Neural cell (in vitro differentiated cells): ENCODE measurements at regions not wholly inside any gene's neighbourhood (a gene's known extent, or its start where the extent isn't known, plus 50 kb on each side); places are given as distances from the start of the nearest gene placed in this dataset.

Source experiments
- H2AFZ ChIP-seq: fragments of 200-600, 300-800 bp; sonication (generic), shearing (Covaris generic); 2 replicates; pipeline ENCODE4 v1.6.0; 2014; ENCODE audit warnings: low read depth, mild to moderate bottlenecking, antibody characterized with exemption, low read length, moderate library complexity
- H3F3A ChIP-seq: fragments of 200-600 bp; shearing (Covaris generic); 2 replicates; pipeline ENCODE4 v1.6.1; 2016; ENCODE audit warnings: mild to moderate bottlenecking, moderate library complexity, mixed read lengths, antibody characterized with exemption, low read length; ENCODE audit not compliant: insufficient read depth, poor library complexity, severe bottlenecking
- H3K27ac ChIP-seq: fragments of 200-600, 300-800 bp; sonication (generic), shearing (Covaris generic); 2 replicates; pipeline ENCODE4 v1.5.1; 2014; ENCODE audit warnings: mild to moderate bottlenecking, low read length, moderate library complexity
- H3K27me3 ChIP-seq: fragments of 300-800, 200-600 bp; sonication (generic), shearing (Covaris generic); 2 replicates; pipeline ENCODE4 v1.6.0; 2014; ENCODE audit warnings: mild to moderate bottlenecking, low read depth, low read length, moderate library complexity; ENCODE audit not compliant: insufficient read depth
- H3K36me3 ChIP-seq: fragments of 300-800, 200-600 bp; sonication (generic), shearing (Covaris generic); 2 replicates; pipeline ENCODE4 v1.5.1; 2014; ENCODE audit warnings: mild to moderate bottlenecking, antibody characterized with exemption, low read length, moderate library complexity; ENCODE audit not compliant: insufficient read depth
- H3K4me2 ChIP-seq: fragments of 300-800, 200-600 bp; sonication (generic), shearing (Covaris generic); 2 replicates; pipeline ENCODE4 v1.6.0; 2014; ENCODE audit warnings: mild to moderate bottlenecking, low read length
- H3K4me3 ChIP-seq: fragments of 300-800, 200-600 bp; sonication (generic), shearing (Covaris generic); 2 replicates; pipeline ENCODE4 v1.5.1; 2014; ENCODE audit warnings: mild to moderate bottlenecking, low read length, moderate library complexity
- H3K79me2 ChIP-seq: fragments of 200-600 bp; shearing (Covaris generic); replicated peaks from 2 replicates; pipeline ENCODE4 v1.6.0; 2014; ENCODE audit warnings: mild to moderate bottlenecking, low read length, moderate library complexity; ENCODE audit not compliant: insufficient read depth
- H3K9ac ChIP-seq: fragments of 300-800, 200-600 bp; sonication (generic), shearing (Covaris generic); 2 replicates; pipeline ENCODE4 v1.6.1; 2016; ENCODE audit warnings: mild to moderate bottlenecking, low read length, mixed read lengths
- H3K9me2 ChIP-seq: fragments of 200-600 bp; shearing (Covaris generic); 2 replicates; pipeline ENCODE4 v1.6.1; 2016; ENCODE audit warnings: mild to moderate bottlenecking, low read length, mixed read lengths; ENCODE audit not compliant: insufficient read depth
- H3K9me3 ChIP-seq: fragments of 200-600, 300-800 bp; sonication (generic), shearing (Covaris generic); 2 replicates; pipeline ENCODE4 v1.6.1; 2016; ENCODE audit warnings: mild to moderate bottlenecking, mixed run types, low read length, moderate library complexity, mixed read lengths
- H4K20me1 ChIP-seq: fragments of 200-600 bp; shearing (Covaris generic); 2 replicates; pipeline ENCODE4 v1.6.1; 2016; ENCODE audit warnings: mild to moderate bottlenecking, mixed run types; ENCODE audit not compliant: insufficient read depth
- EP300 ChIP-seq: fragments of 450-650 bp; conservative IDR thresholded peaks from 2 replicates; pipeline ENCODE4 v1.6.1; 2014; ENCODE audit warnings: antibody characterized with exemption, mild to moderate bottlenecking, moderate library complexity; ENCODE audit not compliant: poor library complexity, severe bottlenecking
- EZH2 ChIP-seq: fragments of 200-600, 300-800 bp; shearing (Covaris generic), sonication (generic); IDR thresholded peaks from 2 replicates; pipeline ENCODE4 v1.6.1; 2014; ENCODE audit warnings: antibody characterized with exemption, low read length, borderline replicate concordance, mild to moderate bottlenecking; ENCODE audit not compliant: insufficient read depth, poor library complexity, severe bottlenecking
- MXI1 ChIP-seq: fragments of 450-650 bp; conservative IDR thresholded peaks from 2 replicates; pipeline ENCODE4 v1.6.1; 2014; ENCODE audit warnings: antibody characterized with exemption, mild to moderate bottlenecking; ENCODE audit not compliant: poor library complexity, severe bottlenecking
- POLR2AphosphoS5 ChIP-seq: IDR thresholded peaks from 2 replicates; pipeline ENCODE4 v1.6.1; 2012
- RAD21 ChIP-seq: fragments of 450-650 bp; conservative IDR thresholded peaks from 2 replicates; pipeline ENCODE4 v1.6.1; 2014; ENCODE audit warnings: antibody characterized with exemption, mild to moderate bottlenecking, moderate library complexity
- SMC3 ChIP-seq: fragments of 450-650 bp; conservative IDR thresholded peaks from 2 replicates; pipeline ENCODE4 v1.6.1; 2014; ENCODE audit warnings: antibody characterized with exemption, mild to moderate bottlenecking, moderate library complexity; ENCODE audit not compliant: poor library complexity
- TAF1 ChIP-seq: IDR thresholded peaks from 2 replicates; pipeline ENCODE4 v1.6.1; 2012; ENCODE audit warnings: low read depth
- TF ChIP-seq, protein P1 (sequence below): IDR thresholded peaks from 2 replicates; pipeline ENCODE4 v1.6.1; 2012; ENCODE audit warnings: borderline replicate concordance
- TF ChIP-seq, protein P2 (sequence below): fragments of 450-650 bp; IDR thresholded peaks from 2 replicates; pipeline ENCODE4 v1.5.1; 2014; ENCODE audit warnings: antibody characterized with exemption, mild to moderate bottlenecking, moderate library complexity; ENCODE audit not compliant: poor library complexity, severe bottlenecking

DNA sequence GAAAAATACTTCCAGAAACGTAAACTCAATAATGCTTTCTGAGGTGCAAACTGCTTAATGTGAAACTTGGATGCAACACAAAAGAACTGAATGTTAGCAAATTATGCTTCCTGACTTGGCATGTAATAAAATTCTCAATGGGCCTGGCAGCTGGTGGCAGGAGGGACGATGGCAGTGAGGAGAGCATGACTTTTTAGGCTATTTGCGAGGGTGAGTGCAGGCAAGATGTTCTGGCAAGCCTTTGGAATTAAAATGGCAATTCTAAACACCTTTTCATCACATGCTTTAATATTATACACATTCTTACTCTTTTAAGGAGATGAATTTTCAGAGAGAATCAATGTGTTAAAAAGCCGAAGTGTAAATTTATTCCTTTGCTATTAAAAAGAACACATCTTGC lies 224.8 kb upstream of the CDH4 start:
- Histone ChIP-seq H3K27ac (no peak overlapping the region), H3K9me2 (no peaks in the 10 kb centered on the region), H3K36me3 (no peaks in the 10 kb centered on the region), H4K20me1 (no peaks in the 10 kb centered on the region), H3K9ac (no peak overlapping the region), H3K9me3 (no peaks in the 10 kb centered on the region), H3K27me3 (no peaks in the 10 kb centered on the region), H3K4me3 (no peak overlapping the region), H3K79me2 (no peaks in the 10 kb centered on the region), H3F3A (no peaks in the 10 kb centered on the region), H2AFZ (no peak overlapping the region), H3K4me2 (no peak overlapping the region)
- TF ChIP-seq, protein P1, sequence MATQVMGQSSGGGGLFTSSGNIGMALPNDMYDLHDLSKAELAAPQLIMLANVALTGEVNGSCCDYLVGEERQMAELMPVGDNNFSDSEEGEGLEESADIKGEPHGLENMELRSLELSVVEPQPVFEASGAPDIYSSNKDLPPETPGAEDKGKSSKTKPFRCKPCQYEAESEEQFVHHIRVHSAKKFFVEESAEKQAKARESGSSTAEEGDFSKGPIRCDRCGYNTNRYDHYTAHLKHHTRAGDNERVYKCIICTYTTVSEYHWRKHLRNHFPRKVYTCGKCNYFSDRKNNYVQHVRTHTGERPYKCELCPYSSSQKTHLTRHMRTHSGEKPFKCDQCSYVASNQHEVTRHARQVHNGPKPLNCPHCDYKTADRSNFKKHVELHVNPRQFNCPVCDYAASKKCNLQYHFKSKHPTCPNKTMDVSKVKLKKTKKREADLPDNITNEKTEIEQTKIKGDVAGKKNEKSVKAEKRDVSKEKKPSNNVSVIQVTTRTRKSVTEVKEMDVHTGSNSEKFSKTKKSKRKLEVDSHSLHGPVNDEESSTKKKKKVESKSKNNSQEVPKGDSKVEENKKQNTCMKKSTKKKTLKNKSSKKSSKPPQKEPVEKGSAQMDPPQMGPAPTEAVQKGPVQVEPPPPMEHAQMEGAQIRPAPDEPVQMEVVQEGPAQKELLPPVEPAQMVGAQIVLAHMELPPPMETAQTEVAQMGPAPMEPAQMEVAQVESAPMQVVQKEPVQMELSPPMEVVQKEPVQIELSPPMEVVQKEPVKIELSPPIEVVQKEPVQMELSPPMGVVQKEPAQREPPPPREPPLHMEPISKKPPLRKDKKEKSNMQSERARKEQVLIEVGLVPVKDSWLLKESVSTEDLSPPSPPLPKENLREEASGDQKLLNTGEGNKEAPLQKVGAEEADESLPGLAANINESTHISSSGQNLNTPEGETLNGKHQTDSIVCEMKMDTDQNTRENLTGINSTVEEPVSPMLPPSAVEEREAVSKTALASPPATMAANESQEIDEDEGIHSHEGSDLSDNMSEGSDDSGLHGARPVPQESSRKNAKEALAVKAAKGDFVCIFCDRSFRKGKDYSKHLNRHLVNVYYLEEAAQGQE = no peak
- TF ChIP-seq, protein P2, sequence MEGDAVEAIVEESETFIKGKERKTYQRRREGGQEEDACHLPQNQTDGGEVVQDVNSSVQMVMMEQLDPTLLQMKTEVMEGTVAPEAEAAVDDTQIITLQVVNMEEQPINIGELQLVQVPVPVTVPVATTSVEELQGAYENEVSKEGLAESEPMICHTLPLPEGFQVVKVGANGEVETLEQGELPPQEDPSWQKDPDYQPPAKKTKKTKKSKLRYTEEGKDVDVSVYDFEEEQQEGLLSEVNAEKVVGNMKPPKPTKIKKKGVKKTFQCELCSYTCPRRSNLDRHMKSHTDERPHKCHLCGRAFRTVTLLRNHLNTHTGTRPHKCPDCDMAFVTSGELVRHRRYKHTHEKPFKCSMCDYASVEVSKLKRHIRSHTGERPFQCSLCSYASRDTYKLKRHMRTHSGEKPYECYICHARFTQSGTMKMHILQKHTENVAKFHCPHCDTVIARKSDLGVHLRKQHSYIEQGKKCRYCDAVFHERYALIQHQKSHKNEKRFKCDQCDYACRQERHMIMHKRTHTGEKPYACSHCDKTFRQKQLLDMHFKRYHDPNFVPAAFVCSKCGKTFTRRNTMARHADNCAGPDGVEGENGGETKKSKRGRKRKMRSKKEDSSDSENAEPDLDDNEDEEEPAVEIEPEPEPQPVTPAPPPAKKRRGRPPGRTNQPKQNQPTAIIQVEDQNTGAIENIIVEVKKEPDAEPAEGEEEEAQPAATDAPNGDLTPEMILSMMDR = no peak
- TF ChIP-seq SMC3 (no peak), TAF1 (no peak), EZH2 (no peak), MXI1 (no peak), POLR2AphosphoS5 (no peak), RAD21 (no peak), EP300 (no peak)

DNA sequence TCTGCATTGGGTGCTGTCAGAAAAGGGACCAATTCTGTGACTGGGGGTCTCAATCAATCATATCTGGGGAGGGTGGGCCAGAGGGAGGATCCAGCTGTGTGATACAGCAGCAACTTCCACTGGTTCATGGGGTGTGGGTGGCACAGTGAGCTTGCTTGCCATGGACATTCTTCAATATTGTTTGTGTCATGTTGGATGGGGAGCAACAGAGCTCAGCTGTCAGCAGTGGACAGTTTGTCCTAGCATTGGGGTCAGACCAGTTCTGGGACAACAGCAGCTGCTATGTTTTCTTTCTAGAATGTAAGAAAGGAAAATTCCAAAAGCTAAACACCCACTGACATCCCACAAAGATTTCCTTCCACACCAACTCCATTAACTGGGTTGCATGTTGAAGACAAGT lies 221.9 kb upstream of the CDH4 start:
- Histone ChIP-seq H4K20me1 (no peaks in the 10 kb centered on the region), H3K27me3 (no peaks in the 10 kb centered on the region), H2AFZ (no peak overlapping the region), H3K4me2 (no peak overlapping the region), H3K4me3 (no peak overlapping the region), H3K9ac (no peak overlapping the region), H3K36me3 (no peaks in the 10 kb centered on the region), H3K27ac (no peak overlapping the region), H3K9me2 (no peaks in the 10 kb centered on the region), H3K79me2 (no peaks in the 10 kb centered on the region), H3K9me3 (no peaks in the 10 kb centered on the region), H3F3A (no peaks in the 10 kb centered on the region)
- no peak for TF ChIP-seq EZH2
- TF ChIP-seq EP300 = no peak
- TF ChIP-seq POLR2AphosphoS5 = no peak
- no peak for TF ChIP-seq SMC3
- TF ChIP-seq, protein P1 = no peak
- TF ChIP-seq TAF1 = no peak
- no peak for TF ChIP-seq RAD21
- no peak for TF ChIP-seq MXI1
- TF ChIP-seq, protein P2 = no peak
